NCI-H226 (cell line): ENCODE measurements at regions not wholly inside any gene's neighbourhood (a gene's known extent, or its start where the extent isn't known, plus 50 kb on each side); places are given as distances from the start of the nearest gene placed in this dataset.

ENCODE experiments used
- DNase-seq: peaks from one replicate; pipeline ENCODE4 v3.0.0-alpha.2; 2015

DNA sequence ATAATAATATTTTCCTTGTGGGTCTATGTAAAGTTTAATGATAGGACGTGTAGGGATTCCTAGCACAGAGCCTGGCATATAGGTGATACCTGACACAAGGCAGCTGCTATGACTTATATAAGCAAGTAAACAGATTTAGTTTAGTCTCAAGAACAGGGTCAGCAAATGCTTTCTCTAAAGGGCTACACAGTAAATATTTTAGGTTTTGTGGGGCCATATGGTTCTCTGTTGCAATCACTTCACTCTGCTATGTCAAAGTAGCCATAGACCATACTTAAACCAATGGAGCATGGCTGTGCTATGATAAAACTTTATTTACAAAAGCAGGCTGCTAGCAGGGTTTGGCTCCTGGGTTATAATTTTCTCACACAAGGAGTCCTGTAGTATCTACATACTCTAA lies 204.8 kb upstream of the KLF4 start:
- no peak for DNase-seq

DNA sequence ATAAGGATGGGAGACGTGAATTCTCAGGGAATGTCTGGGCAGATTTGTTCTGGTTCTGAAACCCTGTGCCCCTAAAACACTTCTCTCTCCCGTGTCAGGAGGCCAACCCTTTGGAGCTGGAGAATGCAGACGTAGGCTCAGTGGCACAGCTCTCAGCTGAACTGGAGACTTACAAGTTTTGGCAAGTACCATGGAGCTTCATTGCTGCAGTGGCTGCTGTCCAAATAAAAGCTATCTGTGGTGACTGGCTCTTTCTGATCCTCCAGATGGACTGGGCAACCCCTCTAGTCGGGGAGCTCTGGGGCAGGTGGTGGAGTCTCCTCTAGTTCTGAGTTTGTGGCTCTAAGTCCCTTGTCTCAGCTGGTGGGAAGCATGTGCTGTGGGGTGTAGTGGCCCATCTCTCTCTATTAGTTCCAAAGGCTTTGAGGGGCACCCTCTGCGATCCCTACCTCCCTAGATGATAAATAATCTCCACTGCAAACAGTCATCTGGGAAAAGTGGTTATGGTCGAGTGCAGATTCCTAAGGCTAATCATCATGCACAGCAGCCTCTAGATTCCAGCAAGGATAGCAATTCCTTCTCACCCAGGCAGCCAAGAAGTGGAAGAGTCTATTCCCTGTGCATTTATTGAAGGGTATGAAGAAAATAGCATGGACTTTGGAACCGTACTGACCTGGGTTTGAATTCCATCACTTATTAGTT lies 204.2 kb upstream of the KLF4 start:
- no peak for DNase-seq

DNA sequence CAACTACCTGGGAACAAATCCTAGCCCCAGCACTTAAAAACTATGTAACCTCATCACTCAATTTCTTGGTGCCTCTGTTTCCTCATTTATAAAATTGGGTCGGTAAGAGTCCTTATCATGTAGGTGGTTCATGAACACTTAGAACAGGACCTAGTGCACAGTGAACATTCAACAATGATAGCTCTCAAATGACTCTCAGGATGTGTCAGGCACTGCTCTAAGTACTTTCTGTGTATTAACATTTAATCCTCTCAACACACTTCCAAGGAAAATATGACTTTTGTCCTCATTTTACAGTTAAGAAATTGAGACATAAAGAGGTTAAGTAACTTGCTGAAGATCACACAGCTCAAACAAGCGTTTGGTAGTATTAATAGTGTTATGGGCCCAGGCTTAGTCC lies 202.1 kb upstream of the KLF4 start:
- no peak for DNase-seq

DNA sequence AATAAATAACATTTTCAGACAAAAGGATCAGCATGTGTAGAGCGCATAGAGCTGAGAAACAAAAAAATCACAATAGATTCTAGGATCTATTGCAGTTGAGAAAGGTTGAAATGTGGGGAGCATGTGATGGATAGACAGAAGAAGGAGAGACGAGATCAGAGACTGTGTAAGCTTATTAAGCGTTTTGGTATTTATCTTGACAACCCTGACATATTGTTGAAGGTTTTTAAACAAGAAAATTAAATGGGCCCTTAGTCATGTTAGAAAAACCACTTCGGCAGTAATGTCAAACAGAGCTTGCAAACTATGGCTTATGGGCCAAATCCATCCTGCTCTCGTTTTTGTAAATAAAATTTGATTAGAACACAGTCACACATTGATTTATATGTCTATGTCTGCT lies 200.5 kb upstream of the KLF4 start:
- DNase-seq = no peak

DNA sequence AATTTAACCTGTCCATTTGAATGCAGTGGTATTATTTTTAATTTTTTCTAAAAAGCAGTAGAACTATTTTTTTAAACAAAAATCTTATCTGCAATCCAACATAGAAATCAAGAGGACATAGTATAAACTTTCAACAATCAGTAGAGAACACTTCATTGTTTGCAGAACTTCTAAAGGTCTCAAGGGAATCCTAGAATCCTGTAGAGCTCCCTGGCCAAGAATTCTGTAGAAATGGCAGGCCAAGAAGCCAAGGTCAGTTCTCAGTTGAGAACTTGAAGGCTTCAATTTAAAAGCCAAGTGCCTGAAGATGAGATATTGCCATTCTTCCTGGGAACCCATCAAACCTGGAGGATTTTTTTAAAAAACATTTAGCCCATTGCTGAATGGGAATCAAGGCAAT lies 199.2 kb upstream of the KLF4 start:
- no peak for DNase-seq

DNA sequence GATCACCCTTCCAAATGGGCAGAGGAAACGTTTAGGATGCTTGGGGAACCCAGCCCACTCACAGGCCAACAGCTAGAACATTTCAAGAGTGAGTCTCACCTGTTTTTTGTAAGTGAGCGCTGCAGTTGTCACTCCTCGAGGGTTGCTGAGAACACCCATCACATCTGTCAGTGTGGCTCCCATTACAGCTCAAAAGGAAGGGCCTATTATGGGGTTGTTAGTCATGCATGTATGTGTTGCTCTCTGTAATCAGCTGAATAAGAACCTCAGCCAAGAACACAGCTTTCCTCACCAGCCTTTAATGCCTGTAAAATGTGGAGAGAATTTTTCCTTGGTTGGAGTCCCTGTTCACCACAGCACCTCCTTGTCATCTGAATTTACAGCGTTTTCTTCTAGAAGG lies 196.3 kb upstream of the KLF4 start:
- DNase-seq = no peak

DNA sequence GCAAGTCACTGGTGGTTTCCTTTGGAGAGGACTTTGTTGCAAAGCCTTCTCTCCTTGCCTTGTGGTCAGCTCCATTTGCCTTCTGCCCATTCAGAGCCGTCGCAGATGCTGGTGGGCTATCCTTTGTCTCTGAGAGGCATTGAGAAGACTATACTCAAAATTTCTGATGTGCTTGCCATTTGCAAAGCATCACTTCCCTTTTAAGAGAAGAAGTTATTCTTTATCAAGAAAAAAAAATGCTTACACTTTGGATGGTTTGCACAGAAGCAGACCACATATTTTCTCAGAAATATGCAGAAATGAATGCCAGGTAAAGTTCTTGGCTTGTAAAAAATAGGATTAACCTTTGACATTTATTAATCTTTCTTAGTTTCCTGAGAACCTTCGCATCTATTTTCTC lies 195.8 kb upstream of the KLF4 start:
- no peak for DNase-seq

DNA sequence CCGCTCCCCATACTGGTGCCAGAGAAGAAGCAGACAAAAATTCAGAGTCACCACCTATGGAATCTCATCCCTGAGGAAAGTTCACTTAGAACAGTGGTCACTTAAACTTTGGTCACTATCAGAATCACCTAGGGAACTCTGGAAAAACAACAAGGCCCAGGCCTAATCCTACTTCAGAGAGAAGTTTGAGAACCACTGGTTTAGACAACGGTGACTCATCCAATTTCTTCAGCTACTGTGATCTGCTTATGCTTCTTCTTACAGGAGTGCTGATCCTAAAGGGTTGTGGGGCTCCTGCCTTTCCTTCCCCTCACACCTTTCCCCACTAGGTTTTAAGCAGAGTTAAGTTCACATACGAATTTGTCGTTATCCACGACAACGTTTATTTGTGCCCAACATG lies 194.7 kb upstream of the KLF4 start:
- no peak for DNase-seq

DNA sequence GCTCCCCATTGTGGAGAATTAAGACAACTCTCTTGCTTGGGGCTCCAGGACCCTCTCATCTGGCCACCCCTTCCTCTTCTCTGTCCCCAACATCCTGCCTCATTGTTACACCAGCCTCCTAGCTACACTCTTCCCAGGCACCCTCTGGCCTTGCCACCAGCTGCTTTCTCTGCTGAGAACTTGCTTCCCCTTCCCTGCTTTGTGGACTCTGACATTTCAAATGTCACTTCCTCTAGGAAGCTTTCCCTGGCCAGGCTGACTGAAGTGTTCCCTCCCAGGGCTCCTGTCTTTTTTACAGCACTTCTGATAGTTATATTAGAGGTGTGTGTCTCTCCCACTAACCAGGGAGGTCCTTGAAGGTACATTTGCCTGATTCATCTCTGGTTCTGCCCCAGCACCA lies 194.0 kb upstream of the KLF4 start:
- no peak for DNase-seq

DNA sequence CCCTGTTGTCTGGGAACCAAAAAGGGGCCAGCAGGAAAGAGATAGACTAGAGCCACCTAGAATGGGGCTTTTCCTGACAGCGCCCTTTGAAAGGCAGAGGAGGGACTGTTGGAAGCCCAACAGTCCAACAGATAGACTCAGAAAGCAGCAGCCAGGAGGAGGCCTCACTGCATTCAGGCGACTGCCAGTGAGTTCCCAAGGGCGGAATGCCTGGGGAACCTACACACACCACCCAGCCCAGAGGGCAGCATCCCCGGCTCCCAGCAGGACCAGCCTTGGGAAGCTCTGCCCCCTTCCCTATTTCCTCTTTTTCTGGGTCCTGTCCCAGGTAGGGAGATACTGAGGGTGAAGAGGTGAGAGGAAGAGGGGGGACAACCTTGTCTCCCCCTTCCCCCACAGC lies 192.4 kb upstream of the KLF4 start:
- no peak for DNase-seq

DNA sequence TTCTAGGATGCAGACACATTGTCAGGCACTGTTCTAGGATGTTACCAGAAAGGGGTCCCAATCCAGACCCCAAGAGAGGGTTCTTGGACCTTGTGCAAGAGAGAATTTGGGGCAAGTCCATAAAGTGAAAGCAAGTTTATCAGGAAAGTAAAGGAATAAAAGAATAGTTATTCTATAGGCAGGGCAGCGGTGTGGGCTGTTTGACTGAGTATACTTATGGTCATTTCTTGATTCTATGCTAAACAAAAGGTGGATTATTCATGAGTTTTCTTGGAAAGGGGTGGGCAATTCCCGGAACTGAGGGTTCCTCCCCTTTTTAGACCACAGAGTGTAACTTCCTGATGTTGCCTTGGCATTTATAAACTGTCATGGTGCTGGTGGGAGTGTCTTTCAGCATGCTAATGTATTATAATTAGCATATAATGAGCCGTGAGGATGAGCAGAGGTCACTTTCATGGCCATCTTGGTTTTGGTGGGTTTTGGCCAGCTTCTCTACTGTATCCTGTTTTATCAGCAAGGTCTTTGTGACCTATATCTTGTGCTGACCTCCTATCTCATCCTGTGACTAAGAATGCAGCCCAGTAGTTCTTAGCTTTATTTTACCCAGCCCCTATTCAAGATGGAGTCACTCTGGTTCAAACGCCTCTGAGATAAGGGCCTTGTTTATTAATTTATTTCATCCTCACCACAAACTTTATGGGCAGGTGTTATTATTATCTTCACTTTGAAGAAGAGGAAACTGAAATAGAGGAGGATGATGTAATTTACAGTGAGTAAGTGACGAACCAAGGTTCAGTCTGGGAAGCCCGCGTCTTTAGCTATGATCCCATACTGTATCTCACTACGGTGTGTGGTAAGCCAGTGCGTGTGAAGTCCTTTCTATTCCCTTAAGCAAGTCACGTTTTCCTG lies 186.0 kb upstream of the KLF4 start:
- no peak for DNase-seq

DNA sequence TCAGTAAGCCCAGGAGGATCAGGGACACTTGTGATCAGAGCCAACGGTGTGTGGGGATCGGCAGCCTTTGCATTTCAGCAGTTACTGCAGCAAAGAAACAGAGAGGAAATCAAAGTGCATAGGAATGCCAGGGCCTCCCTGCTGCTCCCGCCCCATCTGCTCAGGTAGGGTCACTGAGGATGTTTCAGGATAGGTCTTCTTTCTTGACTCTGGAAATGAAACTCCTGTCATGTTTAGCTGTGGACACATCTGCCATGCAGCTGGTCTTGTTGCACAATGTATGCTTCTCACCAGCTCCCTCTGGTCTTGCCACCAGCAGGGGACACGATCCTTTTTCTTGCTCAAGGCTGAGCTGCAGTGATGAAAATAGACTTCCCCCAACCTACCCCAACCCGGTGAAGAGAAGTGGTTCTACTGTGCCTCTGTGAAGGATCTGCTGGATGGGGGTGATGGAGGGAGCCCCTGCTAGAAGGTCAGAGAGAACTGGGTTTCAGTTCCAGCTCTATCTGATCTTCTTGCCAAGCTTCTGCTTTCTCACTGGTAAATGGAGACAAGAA lies 185.2 kb upstream of the KLF4 start:
- DNase-seq = no peak

DNA sequence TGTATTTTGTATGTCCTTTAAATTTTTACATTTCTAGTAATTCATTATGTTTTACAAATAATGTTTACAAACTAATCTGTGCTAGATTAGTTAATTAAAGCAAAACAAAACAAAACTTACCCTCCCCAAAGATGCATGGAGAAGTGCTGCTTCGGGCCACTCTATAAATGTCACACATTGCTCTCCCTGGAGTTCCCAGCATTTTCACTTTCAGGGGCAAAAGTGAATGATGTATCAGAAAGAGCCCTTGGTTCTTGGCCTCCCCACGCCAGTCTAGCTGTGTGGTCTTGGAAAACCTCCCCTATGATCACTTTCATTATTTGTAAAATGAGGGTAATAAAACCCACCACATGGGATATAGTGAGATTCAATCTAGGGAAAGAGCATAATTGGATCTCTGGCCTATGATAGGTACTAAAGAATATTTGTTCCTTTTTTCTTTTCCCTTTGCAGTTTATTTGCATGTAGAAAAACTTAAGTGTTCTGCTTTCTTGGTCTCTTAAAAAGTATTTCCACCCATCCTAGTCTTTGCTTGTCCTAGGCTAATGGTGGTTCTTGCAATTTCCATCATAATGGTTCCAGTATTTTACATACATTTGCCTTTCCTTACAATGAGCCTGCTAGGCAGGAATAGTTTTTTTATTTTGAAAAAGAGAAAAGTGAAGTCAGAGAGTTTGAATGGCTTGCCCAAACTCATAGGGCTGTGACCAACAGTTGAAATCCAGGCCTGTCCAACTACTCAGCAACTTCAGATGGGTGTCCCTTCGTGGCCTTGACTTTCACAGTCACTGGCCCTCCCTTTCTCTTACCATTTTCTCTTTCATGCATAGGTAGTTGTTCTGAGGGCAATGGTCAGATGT lies 184.5 kb upstream of the KLF4 start:
- DNase-seq = no peak

DNA sequence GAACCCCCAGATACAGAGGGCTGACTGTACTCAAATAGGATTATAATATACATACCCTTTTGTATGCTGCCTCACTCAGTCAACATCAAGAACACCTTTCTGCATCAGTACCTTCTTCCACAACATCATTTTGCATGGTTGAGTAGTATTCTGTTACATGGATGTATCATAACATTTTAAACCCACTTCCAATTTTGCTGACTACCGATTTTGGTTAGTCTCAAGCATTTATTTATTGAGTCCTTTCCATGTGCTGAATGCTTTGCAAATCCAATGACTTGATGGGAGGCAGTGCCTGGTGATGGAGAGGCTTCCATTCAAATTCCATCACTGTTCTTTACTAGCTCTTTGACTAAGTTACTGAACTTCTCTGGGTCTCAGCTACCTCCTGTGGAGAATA lies 182.0 kb upstream of the KLF4 start:
- no peak for DNase-seq

DNA sequence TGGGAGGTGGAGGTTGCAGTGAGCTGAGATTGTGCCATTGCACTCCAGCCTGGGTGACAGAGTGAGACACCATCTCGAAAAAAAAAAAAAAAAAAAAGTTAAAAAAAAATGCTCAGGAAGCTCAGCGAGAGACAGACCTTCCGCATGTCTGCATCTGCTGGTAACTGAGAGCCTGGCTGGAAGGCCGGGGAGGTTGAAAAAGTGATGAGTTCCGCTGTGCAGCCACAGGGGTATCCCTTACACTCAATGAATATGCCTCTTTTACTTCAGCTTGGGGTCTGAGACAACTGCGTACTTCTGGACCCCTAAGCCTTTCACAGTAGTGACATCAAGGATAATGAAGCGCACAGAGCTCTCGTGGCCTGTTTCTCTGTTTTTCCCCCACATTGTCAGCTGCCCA lies 179.9 kb upstream of the KLF4 start:
- DNase-seq = no peak

DNA sequence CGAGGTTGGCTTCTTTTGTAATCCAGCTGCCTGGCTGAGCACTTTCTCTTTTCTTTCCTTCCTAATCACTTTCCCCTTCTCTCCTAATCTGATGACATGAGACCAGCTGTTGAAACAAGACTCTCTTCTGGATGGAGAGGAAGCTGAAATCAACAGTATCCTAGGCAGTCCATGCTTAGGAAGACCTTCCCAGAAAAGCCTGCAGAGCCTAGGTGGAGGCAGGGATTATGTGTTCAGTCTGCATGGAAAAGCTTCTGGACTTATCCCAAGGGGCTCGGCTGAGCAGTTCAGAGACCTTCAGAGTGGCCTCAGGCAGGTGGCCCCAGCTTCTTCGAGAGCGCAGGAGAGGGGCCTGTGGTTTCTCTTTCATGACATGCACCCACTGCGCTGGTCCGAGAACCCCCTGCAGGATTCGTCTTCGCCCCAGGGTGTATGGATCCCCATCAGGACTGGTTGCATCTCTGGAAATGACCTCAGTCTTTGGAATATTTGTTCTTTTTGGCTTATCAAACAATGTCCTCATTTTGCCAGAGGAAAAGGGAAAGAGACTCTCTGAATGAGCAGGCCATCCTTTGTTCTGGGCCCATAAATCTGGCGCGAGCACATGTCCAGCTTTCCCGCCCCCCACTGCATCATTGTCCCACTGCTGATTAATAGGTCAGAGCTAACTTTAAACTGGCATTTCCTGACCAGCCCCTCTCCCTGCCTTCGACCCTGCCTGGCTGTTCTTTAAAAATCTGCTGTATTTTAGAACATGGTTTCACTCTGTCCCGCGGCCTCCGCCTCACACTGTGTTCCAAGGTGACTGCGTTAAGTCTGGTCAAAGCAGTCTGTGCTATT lies 177.9 kb upstream of the KLF4 start:
- DNase-seq = no peak

DNA sequence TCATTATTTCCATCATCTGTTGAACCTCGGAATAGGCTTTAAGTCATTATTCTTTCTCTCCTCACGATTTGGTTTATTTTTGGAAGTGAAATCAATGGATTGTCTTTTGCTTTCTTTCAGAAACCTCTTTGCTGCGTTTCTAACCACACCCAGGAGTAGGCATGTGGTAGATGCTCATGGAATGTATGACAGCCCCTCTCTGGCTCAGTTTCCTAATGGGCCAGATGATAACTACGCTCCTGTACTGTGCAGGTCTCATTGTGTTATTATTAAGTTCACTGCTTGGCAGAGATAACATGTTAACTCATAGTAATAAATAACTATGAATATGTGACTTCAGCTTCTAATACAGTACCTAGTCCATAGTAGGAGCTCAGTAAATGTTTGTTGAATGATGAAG lies 175.5 kb upstream of the KLF4 start:
- DNase-seq = no peak

DNA sequence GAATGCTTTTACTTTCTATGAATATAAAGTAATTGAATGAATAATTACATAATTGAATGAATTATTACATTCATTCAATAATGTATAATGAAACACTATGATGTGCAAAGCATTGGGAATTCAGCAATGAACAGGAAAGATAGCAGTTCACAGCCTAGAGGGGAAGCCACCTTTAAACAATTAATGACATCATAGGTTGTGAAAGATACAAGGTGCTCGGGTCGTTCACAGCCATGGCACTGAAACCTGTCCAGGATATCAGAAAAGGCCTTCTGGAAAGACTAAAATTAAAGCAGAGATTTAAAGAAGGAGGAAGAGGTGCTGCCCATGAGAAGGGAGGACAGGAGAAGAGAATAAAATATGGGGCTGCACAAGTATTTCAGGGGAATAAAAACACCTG lies 171.4 kb upstream of the KLF4 start:
- no peak for DNase-seq

DNA sequence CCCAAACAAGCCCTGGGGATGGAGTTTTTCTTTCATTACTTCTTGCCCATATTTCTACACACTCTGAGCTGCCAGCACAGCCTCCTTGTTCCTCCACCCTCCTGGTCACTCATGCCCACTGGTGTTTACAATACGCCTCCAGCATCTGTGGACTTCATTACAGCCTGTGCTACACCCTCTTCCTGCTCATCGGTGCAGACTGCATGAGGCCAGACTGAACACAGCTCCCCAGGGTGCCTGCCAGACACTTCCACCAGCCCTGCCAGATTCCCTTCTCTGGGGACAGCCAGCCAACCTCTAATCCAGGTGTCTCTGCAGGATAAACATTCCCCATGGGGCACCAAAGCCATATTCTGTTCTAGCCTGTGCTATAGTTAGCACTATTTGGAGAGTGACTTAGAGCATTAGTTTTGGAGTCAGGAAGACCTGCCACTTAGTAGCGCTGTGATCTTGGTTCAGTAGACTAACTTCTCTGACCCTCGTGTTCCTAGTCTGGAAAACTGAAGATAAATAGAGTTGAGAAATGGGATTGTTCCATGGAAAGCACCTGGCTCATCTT lies 163.8 kb upstream of the KLF4 start:
- DNase-seq = no peak

DNA sequence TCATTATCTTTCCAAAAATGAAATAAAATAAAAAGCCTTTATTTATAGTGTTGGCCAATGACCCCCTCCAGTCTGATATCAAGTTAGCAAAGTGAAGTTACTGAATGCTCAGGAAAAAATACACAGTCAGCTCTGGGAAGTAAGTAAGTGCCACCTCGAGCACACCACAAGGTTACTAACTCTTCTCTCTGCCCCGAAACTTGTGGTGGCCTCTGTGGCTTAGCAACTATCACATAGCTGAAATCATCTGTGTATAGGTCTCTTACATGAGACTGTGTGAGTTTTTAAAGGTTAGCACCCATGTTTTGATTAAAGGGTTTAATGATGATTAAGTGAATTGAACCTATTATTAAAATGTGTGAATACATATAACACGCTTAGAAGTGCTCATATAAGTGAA lies 161.4 kb upstream of the KLF4 start:
- DNase-seq = no peak

DNA sequence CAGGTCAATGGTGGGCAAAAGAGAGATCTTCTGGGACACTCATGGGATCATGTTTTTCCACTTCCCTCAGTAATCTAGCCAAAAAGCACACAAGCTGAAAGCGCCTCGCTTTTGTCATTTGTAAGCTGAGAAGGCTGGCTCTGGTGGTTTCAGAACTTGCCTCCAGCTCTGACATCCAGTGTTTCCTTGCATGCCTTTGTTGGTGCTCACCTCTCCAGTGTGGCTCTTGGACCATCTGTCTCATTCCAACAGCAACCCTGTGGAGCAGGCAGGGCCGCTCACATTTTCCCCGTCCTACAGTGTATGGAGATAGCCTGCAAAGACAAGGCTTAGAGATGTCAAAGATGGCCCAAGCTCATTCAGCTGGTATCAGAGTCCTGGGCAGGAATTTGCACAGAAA lies 160.8 kb upstream of the KLF4 start:
- no peak for DNase-seq

DNA sequence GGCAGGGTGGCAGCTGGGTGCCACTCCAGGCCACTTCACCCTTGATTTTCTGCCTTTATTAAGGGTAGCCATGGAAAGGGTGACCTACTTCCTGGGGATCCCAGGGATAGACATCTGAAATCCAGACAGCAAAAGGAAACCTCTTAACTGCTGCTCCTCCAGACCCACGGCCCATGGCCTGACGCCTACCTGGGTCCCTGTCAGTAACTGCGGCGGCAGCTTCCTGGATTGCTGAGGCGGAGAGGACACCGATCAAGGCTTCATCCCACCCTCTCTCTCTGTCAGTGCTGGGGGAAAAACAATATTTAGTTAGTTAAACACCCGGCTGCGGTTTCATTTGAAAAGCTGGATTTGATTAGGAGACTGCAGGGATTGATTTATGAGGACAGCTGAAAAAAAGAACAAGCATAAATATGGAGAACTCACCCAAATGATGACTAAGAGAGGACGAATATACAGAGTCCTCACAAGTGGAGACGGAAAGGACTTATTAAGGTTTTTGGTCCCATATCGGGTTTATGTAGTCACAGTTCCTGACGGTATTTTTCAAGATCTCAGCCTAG lies 158.7 kb upstream of the KLF4 start:
- DNase-seq = no peak
